HG03565 (cell line): ENCODE measurements at regions not wholly inside any gene's neighbourhood (a gene's known extent, or its start where the extent isn't known, plus 50 kb on each side); places are given as distances from the start of the nearest gene placed in this dataset.
A peak's percentile ranks its signal among the peaks of the same experiment; 100 is the strongest.

Experiments used
- ATAC-seq: cut with Tn5 transposase; IDR thresholded peaks from one replicate; pipeline ENCODE4 v1.9.1; 2021; ENCODE audit warnings: mild to moderate bottlenecking, moderate library complexity; ENCODE audit not compliant: unreplicated experiment

- no peak for ATAC-seq
These were observed 173.9 kb upstream of the ERBB4 start for GRCh38 chr2:212712466-212712865.

GRCh38 chr2:212711856-212712255 is 173.3 kb upstream of the ERBB4 start:
- no peak for ATAC-seq

GRCh38 chr2:212709280-212709679 is 170.7 kb upstream of the ERBB4 start:
- no peak for ATAC-seq

- no peak for ATAC-seq
These were observed 169.8 kb upstream of the ERBB4 start for GRCh38 chr2:212708355-212708754.

GRCh38 chr2:212695426-212695825 is 156.8 kb upstream of the ERBB4 start:
- ATAC-seq, result no peak

GRCh38 chr2:212694398-212694797 is 155.8 kb upstream of the ERBB4 start:
- ATAC-seq, result no peak

GRCh38 chr2:212692466-212692865 is 153.9 kb upstream of the ERBB4 start:
- no peak for ATAC-seq

- ATAC-seq, result peak; percentile 71
These were observed 147.8 kb upstream of the ERBB4 start for GRCh38 chr2:212686285-212686895.

GRCh38 chr2:212683346-212684097 is 144.9 kb upstream of the ERBB4 start:
- ATAC-seq, result no peak

GRCh38 chr2:212682937-212683336 is 144.3 kb upstream of the ERBB4 start:
- no peak for ATAC-seq

GRCh38 chr2:212677466-212677865 is 138.9 kb upstream of the ERBB4 start:
- ATAC-seq, result no peak

GRCh38 chr2:212672186-212672585 is 133.6 kb upstream of the ERBB4 start:
- ATAC-seq, result no peak

GRCh38 chr2:212669761-212670160 is 131.2 kb upstream of the ERBB4 start:
- peak; percentile 61 for ATAC-seq

GRCh38 chr2:212667751-212668316 is 129.2 kb upstream of the ERBB4 start:
- ATAC-seq, result peak; percentile 37

GRCh38 chr2:212665948-212666347 is 127.3 kb upstream of the ERBB4 start:
- no peak for ATAC-seq

- no peak for ATAC-seq
These were observed 120.8 kb upstream of the ERBB4 start for GRCh38 chr2:212659441-212659840.

GRCh38 chr2:212649646-212650045 is 111.0 kb upstream of the ERBB4 start:
- ATAC-seq, result no peak

GRCh38 chr2:212646698-212647366 is 108.2 kb upstream of the ERBB4 start:
- ATAC-seq, result no peak

- no peak for ATAC-seq
These were observed 105.7 kb upstream of the ERBB4 start for GRCh38 chr2:212644195-212644837.

- no peak for ATAC-seq
These were observed 101.8 kb upstream of the ERBB4 start for GRCh38 chr2:212640428-212640827.

- ATAC-seq, result no peak
These were observed 100.1 kb upstream of the ERBB4 start for GRCh38 chr2:212638694-212639093.
